ENCODE measurements at regions not wholly inside any gene's neighbourhood (a gene's known extent, or its start where the extent isn't known, plus 50 kb on each side); places are given as distances from the start of the nearest gene placed in this dataset.

DNA sequence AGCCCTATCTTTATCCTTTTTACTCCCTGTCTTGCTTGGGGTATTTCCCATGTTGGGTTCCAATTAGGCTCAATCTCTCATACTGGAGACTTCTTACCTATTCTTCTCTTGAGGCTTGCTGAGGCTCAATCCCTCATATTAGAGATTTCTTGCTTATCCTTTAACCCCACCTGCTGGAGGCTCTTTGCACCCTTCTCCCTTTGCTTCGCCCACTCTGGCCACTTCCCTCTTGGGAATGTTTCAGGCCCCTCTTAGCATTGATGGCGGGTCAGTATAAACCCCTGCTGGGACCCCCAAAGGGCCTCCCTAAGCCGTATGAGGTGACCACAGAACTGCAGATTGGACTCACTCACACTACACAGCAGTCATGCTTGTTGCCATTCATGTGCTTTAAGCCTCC is 69.3 kb upstream of the CDK20 start:
- DNase-seq (ENCODE audit: low read depth, low spot score): no peak
- no peak overlapping the region for H3K4me3 ChIP-seq (ENCODE audit: low read length)

DNA sequence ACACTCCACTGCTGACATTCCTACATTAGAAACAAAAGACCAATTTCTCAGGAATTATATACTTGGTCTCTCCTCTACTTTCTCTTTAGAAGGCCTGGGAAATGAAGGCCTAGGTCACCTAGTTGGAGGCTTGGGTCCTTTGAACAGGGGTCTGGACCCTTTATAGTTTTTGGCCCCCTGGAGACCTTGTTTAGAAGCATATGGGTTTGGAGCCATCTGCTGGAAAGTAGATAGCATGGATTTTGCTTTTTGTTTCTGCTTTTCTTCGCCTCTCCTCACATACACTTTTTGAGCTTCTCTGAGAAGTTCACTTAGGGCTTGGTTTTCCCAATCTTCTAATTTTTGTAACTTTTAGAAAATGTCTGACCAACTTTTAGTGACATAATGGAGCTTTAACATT is 67.1 kb upstream of the CDK20 start:
- DNase-seq (ENCODE audit: low read depth, low spot score): no peak
- H3K4me3 ChIP-seq (ENCODE audit: low read length): no peak overlapping the region

DNA sequence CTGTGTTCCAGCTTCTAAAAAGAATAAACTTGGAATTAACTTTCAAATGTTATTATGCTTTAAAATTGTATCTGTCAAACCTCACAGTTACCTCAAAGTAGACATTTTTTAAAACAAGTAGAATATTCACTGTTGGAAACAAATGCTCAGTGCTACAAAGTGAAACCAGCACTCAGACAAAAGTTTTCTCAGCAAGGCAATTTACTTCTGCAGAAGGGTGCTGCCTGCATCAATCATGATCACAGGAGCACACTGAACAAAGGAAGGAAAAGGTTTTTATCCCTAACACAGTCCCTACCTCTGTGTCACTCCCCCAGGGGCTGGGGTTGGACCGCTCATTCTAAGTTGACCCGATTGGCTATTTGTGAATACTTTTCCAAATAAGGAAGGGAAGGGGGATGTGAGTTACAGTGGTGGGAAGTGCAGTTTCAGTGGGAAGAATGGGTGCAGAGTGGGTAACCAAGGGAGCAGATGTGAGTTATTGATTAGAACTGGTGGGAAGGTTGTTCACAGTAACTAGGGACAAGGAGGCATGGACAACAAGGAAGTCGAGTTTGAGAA is 63.0 kb upstream of the CDK20 start:
- no peak overlapping the region for H3K4me3 ChIP-seq (ENCODE audit: low read length)
- no peak for DNase-seq (ENCODE audit: low read depth, low spot score)

DNA sequence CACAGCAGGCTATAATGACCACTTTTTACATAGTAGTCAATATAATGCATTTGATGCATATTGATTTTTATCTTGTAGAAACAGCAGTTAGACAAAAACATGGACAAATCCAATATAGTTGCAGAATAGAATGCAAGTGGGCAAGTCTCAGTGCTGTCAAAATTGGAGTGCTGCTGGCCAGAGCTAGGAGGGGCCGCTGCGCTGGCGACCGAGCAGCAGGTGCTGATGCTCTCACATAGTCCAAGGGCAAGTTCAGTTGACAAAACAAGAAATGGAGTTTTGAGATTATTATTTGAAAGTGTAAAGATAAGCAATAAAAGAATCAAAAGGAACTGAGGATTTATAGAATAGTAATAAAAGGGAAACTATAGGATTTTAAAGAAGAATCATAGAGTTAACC is 60.6 kb upstream of the CDK20 start:
- no peak overlapping the region for H3K4me3 ChIP-seq (ENCODE audit: low read length)
- no peak for DNase-seq (ENCODE audit: low read depth, low spot score)

DNA sequence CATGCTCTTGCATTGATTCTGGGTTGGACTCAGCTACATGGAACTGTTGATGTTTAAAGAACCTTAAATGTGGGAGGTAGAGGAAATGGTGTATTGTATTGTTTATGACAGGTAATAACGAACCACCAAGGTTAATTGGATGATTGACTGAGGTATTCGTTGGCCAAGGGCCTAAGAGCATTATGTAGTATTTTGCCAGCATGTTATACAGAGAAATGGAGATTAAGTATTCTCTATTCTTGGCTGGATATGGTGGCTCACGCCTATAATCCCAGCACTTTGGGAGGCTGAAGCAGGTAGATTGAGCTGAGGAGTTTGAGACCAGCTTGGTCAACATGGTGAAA is 59.0 kb upstream of the CDK20 start:
- H3K4me3 ChIP-seq (ENCODE audit: low read length): no peak overlapping the region
- no peak for DNase-seq (ENCODE audit: low read depth, low spot score)

DNA sequence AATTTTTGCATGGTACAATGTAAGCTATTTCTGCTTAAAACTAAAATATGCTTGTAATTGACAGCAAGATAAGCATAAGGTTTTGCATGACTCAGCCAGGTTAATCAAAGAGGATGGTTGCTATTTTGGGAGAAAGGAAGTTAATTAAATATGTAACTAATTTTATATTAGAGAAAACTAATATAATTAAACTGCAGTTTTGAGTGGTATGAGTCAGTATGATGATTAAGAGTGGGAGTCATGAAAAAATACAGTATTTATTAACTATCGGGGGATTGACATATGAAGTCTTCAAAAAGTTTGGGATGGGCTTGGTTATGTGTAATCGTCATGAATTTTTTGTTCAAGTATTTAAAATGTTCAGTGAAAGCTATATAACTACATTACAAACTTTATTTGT is 54.0 kb upstream of the CDK20 start:
- no peak overlapping the region for H3K4me3 ChIP-seq (ENCODE audit: low read length)
- no peak for DNase-seq (ENCODE audit: low read depth, low spot score)

DNA sequence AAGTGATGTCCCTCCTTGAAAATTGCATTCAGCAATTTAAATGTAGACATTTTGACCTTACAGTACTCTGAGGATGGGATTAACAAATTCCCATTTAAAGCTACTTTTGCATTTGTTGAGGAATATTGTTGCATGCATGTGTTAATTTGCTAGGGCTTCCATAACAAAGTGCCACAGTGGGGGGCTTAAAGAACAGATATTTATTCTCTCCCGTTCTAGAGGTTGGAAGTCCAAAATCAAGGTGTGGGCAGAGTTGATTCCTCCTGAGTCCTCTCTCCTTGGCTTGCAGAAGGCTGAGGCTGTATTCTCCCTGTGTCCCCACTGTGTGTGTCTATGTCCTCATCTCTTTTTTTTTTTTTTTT is 51.8 kb upstream of the CDK20 start:
- no peak for DNase-seq (ENCODE audit: low read depth, low spot score)
- no peak overlapping the region for H3K4me3 ChIP-seq (ENCODE audit: low read length)

DNA sequence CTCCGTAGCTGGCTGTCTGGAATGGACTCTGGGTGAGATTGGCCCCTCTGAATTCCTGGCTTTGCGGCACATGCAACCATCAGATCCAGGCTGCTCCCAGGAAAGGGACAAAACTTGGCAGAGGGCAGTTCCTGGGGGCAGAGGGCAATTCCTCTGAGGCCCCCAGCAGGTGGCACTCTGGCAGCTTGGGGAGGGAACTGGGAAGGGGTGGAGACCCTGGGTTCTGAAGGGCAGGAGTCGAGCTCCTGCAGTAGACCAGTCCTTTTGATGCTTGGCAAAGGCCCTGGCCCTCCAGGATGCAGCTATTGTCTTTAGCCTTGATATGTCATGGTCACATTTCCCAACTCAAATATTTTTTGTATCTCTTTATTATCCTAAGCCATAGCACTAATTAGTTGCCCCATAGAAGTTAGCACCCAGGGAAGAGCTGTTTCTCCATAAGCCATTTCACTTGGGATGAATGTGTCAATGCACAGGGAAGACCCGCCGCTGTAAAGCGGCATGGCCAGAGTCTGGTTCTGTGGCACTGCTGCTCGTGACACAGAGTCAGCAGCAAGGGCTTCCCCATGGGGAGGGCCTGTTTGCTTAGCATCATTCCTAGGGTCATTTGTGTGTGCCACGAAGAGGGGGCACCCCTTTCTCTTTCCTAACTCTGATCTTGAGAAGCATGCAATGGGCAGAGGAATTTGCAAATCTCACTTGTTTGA is 51.2 kb upstream of the CDK20 start:
- DNase-seq (ENCODE audit: low read depth, low spot score): no peak
- no peak overlapping the region for H3K4me3 ChIP-seq (ENCODE audit: low read length)

DNA sequence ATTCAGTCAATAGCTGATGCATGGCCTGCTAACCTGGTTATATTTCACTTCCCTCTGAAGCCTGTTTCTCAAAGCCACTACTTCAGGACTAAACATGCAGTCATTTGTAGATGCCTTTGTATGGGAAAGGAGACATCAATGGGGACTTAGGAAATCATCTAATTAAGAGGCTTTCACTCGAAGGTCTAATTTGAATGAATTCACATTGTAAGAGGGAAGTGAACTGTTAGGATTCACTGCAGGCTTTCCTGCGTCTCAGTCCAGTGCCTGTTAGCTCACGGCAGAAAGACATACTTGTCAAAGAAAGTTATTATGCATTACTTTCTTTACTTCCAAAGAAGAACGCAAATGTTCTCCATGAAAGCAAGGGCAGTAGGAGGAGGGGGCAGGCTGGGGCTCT is 50.6 kb upstream of the CDK20 start:
- H3K4me3 ChIP-seq (ENCODE audit: low read length): no peak overlapping the region
- DNase-seq (ENCODE audit: low read depth, low spot score): no peak

Data from Jurkat, Clone E6-1 (cell line).